ENCODE measurements at regions not wholly inside any gene's neighbourhood (a gene's known extent, or its start where the extent isn't known, plus 50 kb on each side); places are given as distances from the start of the nearest gene placed in this dataset.

- TF ChIP-seq CTCF (conservative IDR thresholded peaks at IDR 0.05; ENCODE audit: low read depth, low read length) (no peak), EZH2 (IDR thresholded peaks at IDR 0.05; ENCODE audit: low read length, unreplicated experiment) (no peak), EZH2phosphoT487 (IDR thresholded peaks at IDR 0.05; ENCODE audit: borderline replicate concordance, low read length) (no peak)
Observed at GRCh38 chr12:91620992-91621391, 438.4 kb upstream of the DCN start.

Data from PC-3 (cell line).